H9 (cell line): ENCODE measurements at regions not wholly inside any gene's neighbourhood (a gene's known extent, or its start where the extent isn't known, plus 50 kb on each side); places are given as distances from the start of the nearest gene placed in this dataset.

Experiments
- DNase-seq: peaks from one replicate; pipeline ENCODE4 v3.0.0-alpha.2; 2017
- H2AFZ ChIP-seq: one replicate; pipeline ENCODE4 v1.6.1; 2013; ENCODE audit warnings: mild to moderate bottlenecking, low read length, control low read depth, moderate library complexity
- H2AK5ac ChIP-seq: 2 replicates; pipeline ENCODE4 v1.6.1; 2013; ENCODE audit warnings: low read length, control low read depth, mixed read lengths; ENCODE audit not compliant: insufficient read length
- H2BK120ac ChIP-seq: one replicate; pipeline ENCODE4 v1.6.1; 2013; ENCODE audit warnings: low read depth, mild to moderate bottlenecking, low read length, control low read depth, inconsistent platforms; ENCODE audit not compliant: poor library complexity, severe bottlenecking
- H2BK12ac ChIP-seq: 2 replicates; pipeline ENCODE4 v1.6.1; 2013; ENCODE audit warnings: low read length, control low read depth, mixed read lengths, low read depth; ENCODE audit not compliant: insufficient read length
- H2BK15ac ChIP-seq: 2 replicates; pipeline ENCODE4 v1.6.1; 2013; ENCODE audit warnings: low read depth, low read length, control low read depth
- H2BK20ac ChIP-seq: one replicate; pipeline ENCODE4 v1.6.1; 2013; ENCODE audit warnings: low read depth, mild to moderate bottlenecking, low read length, control low read depth, inconsistent platforms; ENCODE audit not compliant: poor library complexity, severe bottlenecking
- H2BK5ac ChIP-seq: 2 replicates; pipeline ENCODE4 v1.6.1; 2013; ENCODE audit warnings: low read length, control low read depth, mixed read lengths; ENCODE audit not compliant: insufficient read length
- H3K14ac ChIP-seq: 2 replicates; pipeline ENCODE4 v1.6.1; 2013; ENCODE audit warnings: low read length, control low read depth; ENCODE audit not compliant: insufficient read depth
- H3K18ac ChIP-seq: 2 replicates; pipeline ENCODE4 v1.6.1; 2013; ENCODE audit warnings: low read depth, mild to moderate bottlenecking, mixed read lengths, low read length, control low read depth; ENCODE audit not compliant: insufficient read length
- H3K23ac ChIP-seq: 2 replicates; pipeline ENCODE4 v1.6.1; 2013; ENCODE audit warnings: low read length, control low read depth, mixed read lengths, low read depth; ENCODE audit not compliant: insufficient read length
- H3K23me2 ChIP-seq: 2 replicates; pipeline ENCODE4 v1.6.1; 2013; ENCODE audit warnings: low read depth, mild to moderate bottlenecking, mixed read lengths, low read length, control low read depth; ENCODE audit not compliant: insufficient read length, poor library complexity, severe bottlenecking
- H3K27ac ChIP-seq: 2 replicates; pipeline ENCODE4 v1.5.1; 2013; ENCODE audit warnings: low read length, control low read depth, mixed read lengths, low read depth; ENCODE audit not compliant: insufficient read length
- H3K27me3 ChIP-seq: 2 replicates; pipeline ENCODE4 v1.6.1; 2013; ENCODE audit warnings: low read length, control low read depth, inconsistent platforms; ENCODE audit not compliant: insufficient read depth
- H3K4ac ChIP-seq: 2 replicates; pipeline ENCODE4 v1.6.1; 2013; ENCODE audit warnings: low read depth, mild to moderate bottlenecking, control low read depth, inconsistent platforms, low read length, moderate library complexity
- H3K4me1 ChIP-seq: 2 replicates; pipeline ENCODE4 v1.6.1; 2013; ENCODE audit warnings: low read length, control low read depth, inconsistent platforms; ENCODE audit not compliant: insufficient read depth
- H3K4me2 ChIP-seq: 2 replicates; pipeline ENCODE4 v1.6.1; 2013; ENCODE audit warnings: low read length, control low read depth, mixed read lengths; ENCODE audit not compliant: insufficient read length, insufficient read depth
- H3K56ac ChIP-seq: 2 replicates; pipeline ENCODE4 v1.6.1; 2013; ENCODE audit warnings: low read depth, mild to moderate bottlenecking, mixed read lengths, low read length, control low read depth; ENCODE audit not compliant: insufficient read length
- H3K79me1 ChIP-seq: 2 replicates; pipeline ENCODE4 v1.6.1; 2013; ENCODE audit warnings: low read depth, mild to moderate bottlenecking, moderate library complexity, low read length, control low read depth, inconsistent platforms; ENCODE audit not compliant: insufficient read depth, poor library complexity, severe bottlenecking
- H3K79me2 ChIP-seq: 2 replicates; pipeline ENCODE4 v1.6.1; 2013; ENCODE audit warnings: low read length, control low read depth, inconsistent platforms; ENCODE audit not compliant: insufficient read depth
- H3K9ac ChIP-seq: 2 replicates; pipeline ENCODE4 v1.6.1; 2013; ENCODE audit warnings: low read length, control low read depth, mixed read lengths; ENCODE audit not compliant: insufficient read length; ENCODE audit errors: extremely low read depth
- H3K9me3 ChIP-seq: one replicate; pipeline ENCODE4 v1.6.1; 2013; ENCODE audit warnings: low read depth, low read length, inconsistent platforms; ENCODE audit not compliant: control insufficient read depth
- H3T11ph ChIP-seq: one replicate; pipeline ENCODE4 v1.6.1; 2013; ENCODE audit warnings: mild to moderate bottlenecking, low read length, control low read depth, inconsistent platforms
- H4K20me1 ChIP-seq: one replicate; pipeline ENCODE4 v1.6.1; 2013; ENCODE audit not compliant: control insufficient read depth, insufficient read length, insufficient read depth
- H4K5ac ChIP-seq: 2 replicates; pipeline ENCODE4 v1.6.1; 2013; ENCODE audit warnings: low read depth, mild to moderate bottlenecking, mixed read lengths, low read length, control low read depth; ENCODE audit not compliant: insufficient read length
- H4K8ac ChIP-seq: replicated peaks from 2 replicates; pipeline ENCODE4 v1.6.1; 2013; ENCODE audit warnings: low read length, control low read depth, mixed read lengths, low read depth; ENCODE audit not compliant: insufficient read length
- H4K91ac ChIP-seq: 2 replicates; pipeline ENCODE4 v1.6.1; 2013; ENCODE audit warnings: low read depth, mild to moderate bottlenecking, moderate library complexity, mixed read lengths, low read length, control low read depth; ENCODE audit not compliant: insufficient read length
- H3K27ac Mint-ChIP-seq, 3 experiments: 2 replicates in 2 of 3; 3 replicates in 1 of 3; pipeline ENCODE4 v1.8.0; 2020 to 2021; ENCODE audit warnings: mixed read lengths in 3 of 3, mild to moderate bottlenecking in 1 of 3, moderate library complexity in 1 of 3
- H3K27me3 Mint-ChIP-seq: 2 replicates; pipeline ENCODE4 v1.8.0; 2021; ENCODE audit warnings: low read depth, mild to moderate bottlenecking, moderate library complexity, mixed read lengths
- H3K36me3 Mint-ChIP-seq, 3 experiments: 2 replicates in 2 of 3; 3 replicates in 1 of 3; pipeline ENCODE4 v1.8.0; 2020 to 2021; ENCODE audit warnings: low read depth in 3 of 3, mixed read lengths in 3 of 3; ENCODE audit not compliant: insufficient read depth in 1 of 3
- H3K4me1 Mint-ChIP-seq, 2 experiments: 2 replicates each; pipeline ENCODE4 v1.8.0; 2020; ENCODE audit warnings: mixed read lengths in 2 of 2
- H3K4me3 Mint-ChIP-seq, 2 experiments: 2 replicates in 1 of 2; 3 replicates in 1 of 2; pipeline ENCODE4 v1.8.0; 2020 to 2021; ENCODE audit warnings: mild to moderate bottlenecking in 2 of 2, mixed read lengths in 2 of 2, moderate library complexity in 1 of 2
- H3K9me3 Mint-ChIP-seq, 2 experiments: 2 replicates in 1 of 2; 3 replicates in 1 of 2; pipeline ENCODE4 v1.8.0; 2020; ENCODE audit warnings: mild to moderate bottlenecking in 2 of 2, mixed read lengths in 2 of 2, moderate library complexity in 1 of 2
- CTCF ChIP-seq: fragments of 200-600 bp; sonication (generic); conservative IDR thresholded peaks from 3 replicates; pipeline ENCODE4 v1.8.0; 2021; ENCODE audit warnings: antibody characterized with exemption, mild to moderate bottlenecking
- WGBS: extraction: QIAGEN DNeasy Blood & Tissue Kit; methylation state at CpG from one replicate; pipeline ENCODE4 v1.1.7; 2013; ENCODE audit warnings: missing lambda C conversion rate, low lambda C conversion rate, mixed read lengths; ENCODE audit not compliant: insufficient read length; ENCODE audit errors: extremely low coverage; 5-methylcytosine and 5-hydroxymethylcytosine counted together

DNA sequence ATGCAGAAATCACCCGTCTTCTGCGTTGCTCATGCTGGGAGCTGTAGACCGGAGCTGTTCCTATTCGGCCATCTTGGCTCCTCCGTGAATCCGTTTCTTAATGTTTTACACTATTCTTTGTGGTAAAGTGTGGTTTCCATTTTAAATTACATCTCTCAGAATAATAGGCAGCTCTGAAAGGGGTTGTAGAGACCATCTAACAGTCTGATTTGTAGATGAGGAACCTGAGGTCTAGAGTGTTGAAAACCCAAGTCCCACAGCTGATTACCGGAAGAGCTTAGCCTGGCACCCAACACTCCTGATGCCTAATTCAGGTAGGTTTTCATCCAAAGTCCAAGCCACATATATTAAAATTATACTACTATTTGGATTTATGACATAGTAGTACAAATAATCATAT is 144.0 kb downstream of the LEPR start:
- H2BK15ac ChIP-seq = no peak overlapping the region
- no peak overlapping the region for H2BK12ac ChIP-seq
- no peak overlapping the region for H2AFZ ChIP-seq
- Mint-ChIP-seq H3K4me1 (no peaks in the 10 kb centered on the region), H3K9me3 (no peaks in the 10 kb centered on the region), H3K27ac (peak overlapping the region in 2 of 3 experiments; percentile 57 to 74; a peak in 2 of 7 replicates), H3K27me3 (no peaks in the 10 kb centered on the region; the same call in 1 of the 2 replicates), H3K36me3 (peaks cover 0 to 4% (median 0%) of the 10 kb centered on the region in 3 experiments; a peak in 1 of 7 replicates), H3K4me3 (peak overlapping the region; percentile 60 to 76)
- H3K18ac ChIP-seq = no peak overlapping the region
- no peak overlapping the region for H3K27ac ChIP-seq
- DNase-seq = no peak
- no peak overlapping the region for H3K23ac ChIP-seq
- no peak overlapping the region for H2BK20ac ChIP-seq
- H4K91ac ChIP-seq = no peak overlapping the region
- H3K14ac ChIP-seq = no peak overlapping the region
- no peaks in the 10 kb centered on the region for H3K9me3 ChIP-seq
- TF ChIP-seq CTCF = no peak
- H2BK5ac ChIP-seq = no peak overlapping the region
- no peaks in the 10 kb centered on the region for H4K20me1 ChIP-seq
- H3K4ac ChIP-seq = no peak overlapping the region
- H3K4me2 ChIP-seq = no peak overlapping the region
- no peaks in the 10 kb centered on the region for H3K79me2 ChIP-seq
- H3K23me2 ChIP-seq = no peaks in the 10 kb centered on the region
- H2AK5ac ChIP-seq = no peak overlapping the region
- WGBS = no CpG with 5 or more reads among the region's 7 CpGs
- H4K5ac ChIP-seq = no peak overlapping the region
- H2BK120ac ChIP-seq = no peak overlapping the region
- H4K8ac ChIP-seq = no peak overlapping the region
- H3K27me3 ChIP-seq = no peaks in the 10 kb centered on the region
- H3K4me1 ChIP-seq = no peaks in the 10 kb centered on the region
- no peaks in the 10 kb centered on the region for H3K79me1 ChIP-seq
- peak overlapping the region; percentile 25 for H3K9ac ChIP-seq
- H3K56ac ChIP-seq = no peak overlapping the region
- H3T11ph ChIP-seq = no peak overlapping the region
